KOPT-K1 (cell line): ENCODE measurements at regions not wholly inside any gene's neighbourhood (a gene's known extent, or its start where the extent isn't known, plus 50 kb on each side); places are given as distances from the start of the nearest gene placed in this dataset.

Experiments used
- H3K27ac ChIP-seq: fragments of 200-600 bp; sonication (generic); 2 replicates; pipeline ENCODE4 v1.5.1; 2016; ENCODE audit warnings: antibody characterized with exemption, mild to moderate bottlenecking, low read depth, low read length; ENCODE audit not compliant: poor library complexity, severe bottlenecking
- H3K36me3 ChIP-seq: fragments of 200-600 bp; sonication (generic); 2 replicates; pipeline ENCODE4 v1.5.1; 2017; ENCODE audit warnings: antibody characterized with exemption, mild to moderate bottlenecking, low read length, moderate library complexity; ENCODE audit not compliant: insufficient read depth
- H3K9me3 ChIP-seq: fragments of 200-600 bp; sonication (generic); 2 replicates; pipeline ENCODE4 v1.5.1; 2017; ENCODE audit warnings: antibody characterized with exemption, low read length, mild to moderate bottlenecking; ENCODE audit not compliant: insufficient read depth, poor library complexity, severe bottlenecking

GRCh38 chr7:46449743-46450142 lies 528.7 kb upstream of the IGFBP3 start:
- no peak overlapping the region for H3K27ac ChIP-seq
- no peaks in the 10 kb centered on the region for H3K9me3 ChIP-seq
- H3K36me3 ChIP-seq, result no peaks in the 10 kb centered on the region

DNA sequence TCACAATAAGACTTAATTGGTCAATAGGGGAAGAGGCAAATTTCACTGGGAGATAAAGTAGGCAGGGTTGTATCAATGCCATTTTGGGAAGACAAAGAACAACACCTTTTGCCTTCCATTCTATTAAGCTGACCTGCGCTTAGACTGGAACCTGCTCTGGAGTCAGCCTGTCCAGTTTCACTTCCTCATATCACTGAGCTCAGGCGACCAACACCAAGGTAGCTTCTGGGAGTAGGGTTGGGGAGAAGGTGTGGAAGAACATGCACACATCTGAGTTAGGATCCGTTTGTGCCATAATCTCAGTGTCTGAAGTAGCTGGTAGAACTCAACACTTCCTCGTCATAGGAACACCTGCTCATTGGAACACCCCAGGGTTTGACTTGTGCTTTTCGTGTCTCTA lies 527.4 kb upstream of the IGFBP3 start:
- H3K27ac ChIP-seq, result no peak overlapping the region

GRCh38 chr7:46446151-46446550 lies 525.1 kb upstream of the IGFBP3 start:
- H3K9me3 ChIP-seq, result no peaks in the 10 kb centered on the region
- H3K36me3 ChIP-seq, result no peaks in the 10 kb centered on the region
- no peak overlapping the region for H3K27ac ChIP-seq

More for the DNA sequence above, 527.4 kb upstream of the IGFBP3 start:
- Histone ChIP-seq H3K36me3 (no peaks in the 10 kb centered on the region), H3K9me3 (no peaks in the 10 kb centered on the region)

- Histone ChIP-seq H3K9me3 (no peaks in the 10 kb centered on the region), H3K36me3 (no peaks in the 10 kb centered on the region), H3K27ac (no peak overlapping the region)
These were observed 523.2 kb upstream of the IGFBP3 start for GRCh38 chr7:46444256-46444655.

GRCh38 chr7:46440186-46440585 lies 519.1 kb upstream of the IGFBP3 start:
- H3K36me3 ChIP-seq, result no peaks in the 10 kb centered on the region
- no peaks in the 10 kb centered on the region for H3K9me3 ChIP-seq
- no peak overlapping the region for H3K27ac ChIP-seq

- Histone ChIP-seq H3K27ac (no peak overlapping the region), H3K36me3 (no peaks in the 10 kb centered on the region), H3K9me3 (no peaks in the 10 kb centered on the region)
These were observed 511.6 kb upstream of the IGFBP3 start for GRCh38 chr7:46432708-46433107.

- Histone ChIP-seq H3K9me3 (no peaks in the 10 kb centered on the region), H3K27ac (no peak overlapping the region), H3K36me3 (no peaks in the 10 kb centered on the region)
These were observed 507.2 kb upstream of the IGFBP3 start for GRCh38 chr7:46428295-46428694.

DNA sequence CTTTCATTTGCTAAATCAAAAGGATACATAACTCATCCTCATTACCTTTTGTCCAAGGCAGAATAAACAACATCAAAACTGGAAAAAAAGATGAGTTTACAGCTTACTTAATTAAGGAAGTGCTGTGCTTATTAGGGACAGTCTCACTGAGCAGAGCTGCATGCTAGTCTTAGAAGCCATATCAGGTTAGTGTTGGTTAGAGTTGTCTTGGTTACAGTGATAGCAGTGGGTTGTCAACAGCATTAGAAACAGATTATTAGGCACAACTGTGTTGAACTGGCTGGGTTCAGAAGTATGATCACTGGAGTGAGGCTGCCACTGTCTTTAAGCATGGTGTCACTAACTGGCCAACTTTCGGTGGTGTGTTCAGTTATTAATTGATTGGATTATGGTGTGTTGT lies 503.9 kb upstream of the IGFBP3 start:
- Histone ChIP-seq H3K27ac (no peak overlapping the region), H3K36me3 (no peaks in the 10 kb centered on the region), H3K9me3 (no peaks in the 10 kb centered on the region)

- Histone ChIP-seq H3K36me3 (no peaks in the 10 kb centered on the region), H3K27ac (no peak overlapping the region), H3K9me3 (no peaks in the 10 kb centered on the region)
These were observed 500.6 kb upstream of the IGFBP3 start for GRCh38 chr7:46421441-46422230.

DNA sequence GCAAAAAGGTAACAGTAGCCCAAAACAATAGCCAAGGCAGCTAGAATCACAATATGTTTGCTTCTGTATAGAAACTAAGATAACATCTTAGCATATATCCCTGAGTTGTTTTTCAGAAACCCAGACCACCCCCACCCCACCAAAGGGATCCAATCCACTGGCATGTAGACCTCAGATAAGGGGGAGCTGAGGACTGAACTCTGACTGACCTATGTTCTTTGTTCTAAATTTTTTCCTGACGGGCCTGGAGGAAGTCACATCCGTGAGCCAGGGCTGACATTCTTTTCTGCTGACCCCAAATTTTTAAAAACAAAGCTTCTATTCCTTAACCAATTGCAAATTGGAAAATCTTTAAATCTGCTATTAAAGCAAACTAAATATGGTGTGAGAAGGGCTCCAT lies 493.9 kb upstream of the IGFBP3 start:
- no peaks in the 10 kb centered on the region for H3K36me3 ChIP-seq
- H3K27ac ChIP-seq, result no peak overlapping the region
- no peaks in the 10 kb centered on the region for H3K9me3 ChIP-seq

GRCh38 chr7:46411236-46411635 lies 490.2 kb upstream of the IGFBP3 start:
- no peaks in the 10 kb centered on the region for H3K36me3 ChIP-seq
- H3K27ac ChIP-seq, result no peak overlapping the region
- H3K9me3 ChIP-seq, result no peaks in the 10 kb centered on the region

DNA sequence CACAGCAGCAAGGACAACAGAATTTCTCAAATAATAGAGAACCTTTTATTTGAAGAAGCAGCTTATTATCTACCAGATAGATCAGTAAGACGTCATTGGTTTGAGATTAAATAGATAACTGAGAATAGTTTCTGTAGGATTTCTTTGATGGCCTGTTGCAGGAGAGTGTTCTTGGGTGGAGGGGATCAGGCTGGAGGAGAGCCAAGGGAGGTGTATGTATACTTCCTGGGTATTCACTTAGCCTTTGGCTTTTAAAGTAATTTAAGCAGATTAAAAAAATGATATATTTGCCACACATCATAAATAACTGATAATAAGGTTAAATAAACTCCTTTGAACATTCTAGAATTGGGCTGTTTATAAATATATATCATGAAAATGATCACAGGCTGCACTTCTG lies 486.1 kb upstream of the IGFBP3 start:
- no peaks in the 10 kb centered on the region for H3K9me3 ChIP-seq
- no peaks in the 10 kb centered on the region for H3K36me3 ChIP-seq
- no peak overlapping the region for H3K27ac ChIP-seq

GRCh38 chr7:46397591-46397990 lies 476.5 kb upstream of the IGFBP3 start:
- Histone ChIP-seq H3K36me3 (no peaks in the 10 kb centered on the region), H3K9me3 (peaks cover 3% of the 10 kb centered on the region), H3K27ac (no peak overlapping the region)

DNA sequence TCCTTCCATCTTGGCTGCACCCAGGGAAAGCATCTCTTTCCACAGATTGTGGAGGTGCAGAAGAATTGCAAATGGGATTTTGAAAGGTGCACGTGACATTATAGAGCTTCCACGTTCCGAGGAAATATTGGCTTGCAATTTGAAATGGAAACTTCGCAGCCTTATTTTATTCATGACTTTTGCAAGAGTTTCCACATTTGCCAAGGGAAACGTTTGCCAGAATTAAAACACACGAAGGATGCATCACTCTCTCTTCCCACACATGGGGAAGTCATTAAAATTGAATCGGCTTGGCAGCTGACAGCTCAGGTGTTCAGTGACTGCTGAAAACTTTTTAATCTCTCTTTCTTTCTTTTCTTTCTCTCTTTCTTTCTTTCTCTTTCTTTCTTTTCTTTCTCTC lies 475.4 kb upstream of the IGFBP3 start:
- H3K9me3 ChIP-seq, result no peaks in the 10 kb centered on the region
- H3K36me3 ChIP-seq, result no peaks in the 10 kb centered on the region
- H3K27ac ChIP-seq, result no peak overlapping the region

DNA sequence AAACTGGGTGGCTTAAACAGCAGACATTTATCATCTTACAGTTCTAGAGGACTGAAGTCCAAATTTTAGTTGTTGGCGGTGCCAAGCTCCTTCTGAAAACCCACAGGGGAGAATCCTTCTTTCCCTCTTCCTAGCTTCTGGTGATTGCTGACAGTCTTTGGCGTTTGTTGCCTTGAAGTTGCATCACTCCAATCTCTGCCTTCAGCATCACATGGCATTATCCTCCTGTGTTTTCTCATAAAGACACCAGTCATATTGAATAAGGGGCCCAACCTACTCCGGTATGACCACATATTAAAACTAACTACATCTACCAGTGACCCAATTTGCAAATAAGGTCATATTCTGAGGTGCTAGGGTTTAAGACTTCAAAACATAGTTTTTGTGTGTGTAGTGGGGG lies 472.1 kb upstream of the IGFBP3 start:
- no peak overlapping the region for H3K27ac ChIP-seq
- H3K36me3 ChIP-seq, result no peaks in the 10 kb centered on the region
- H3K9me3 ChIP-seq, result no peaks in the 10 kb centered on the region
